DOHH2 (cell line): ENCODE measurements at regions not wholly inside any gene's neighbourhood (a gene's known extent, or its start where the extent isn't known, plus 50 kb on each side); places are given as distances from the start of the nearest gene placed in this dataset.

Experiments
- H3F3A ChIP-seq: fragments of 200-600 bp; sonication (generic), shearing (Covaris generic); 2 replicates; pipeline ENCODE4 v1.6.0; 2016; ENCODE audit warnings: antibody characterized with exemption, mild to moderate bottlenecking; ENCODE audit not compliant: control insufficient read depth, insufficient read depth
- H3K27ac ChIP-seq: fragments of 200-600 bp; sonication (generic); 2 replicates; pipeline ENCODE4 v1.5.1; 2014; ENCODE audit warnings: low read depth, mild to moderate bottlenecking, low read length, moderate library complexity
- H3K27me3 ChIP-seq: fragments of 200-600 bp; sonication (generic); 2 replicates; pipeline ENCODE4 v1.6.1; 2014; ENCODE audit warnings: mild to moderate bottlenecking, low read length, mixed read lengths; ENCODE audit not compliant: control insufficient read depth
- H3K36me3 ChIP-seq: fragments of 200-600 bp; sonication (generic); 2 replicates; pipeline ENCODE4 v1.6.1; 2014; ENCODE audit warnings: mild to moderate bottlenecking, low read length, moderate library complexity, mixed read lengths; ENCODE audit not compliant: control insufficient read depth
- H3K4me1 ChIP-seq: fragments of 200-600 bp; sonication (generic); 2 replicates; pipeline ENCODE4 v1.6.1; 2014; ENCODE audit warnings: mild to moderate bottlenecking, low read length, mixed read lengths; ENCODE audit not compliant: control insufficient read depth
- H3K4me2 ChIP-seq: fragments of 200-600 bp; sonication (generic); 2 replicates; pipeline ENCODE4 v1.6.0; 2014; ENCODE audit warnings: mild to moderate bottlenecking, low read length, moderate library complexity
- H3K4me3 ChIP-seq: fragments of 200-600 bp; sonication (generic); 2 replicates; pipeline ENCODE4 v1.5.1; 2014; ENCODE audit warnings: mild to moderate bottlenecking, low read length, mixed read lengths
- H3K79me2 ChIP-seq: fragments of 200-600 bp; sonication (generic); 2 replicates; pipeline ENCODE4 v1.6.1; 2014; ENCODE audit warnings: mild to moderate bottlenecking, low read length, mixed read lengths; ENCODE audit not compliant: control insufficient read depth
- H3K9me2 ChIP-seq: fragments of 200-600 bp; sonication (generic); replicated peaks from 2 replicates; pipeline ENCODE4 v1.6.1; 2014; ENCODE audit warnings: mild to moderate bottlenecking, low read length, mixed read lengths; ENCODE audit not compliant: control insufficient read depth
- H3K9me3 ChIP-seq: fragments of 200-600 bp; sonication (generic); 2 replicates; pipeline ENCODE4 v1.6.1; 2014; ENCODE audit warnings: antibody characterized with exemption, low read length, mixed read lengths; ENCODE audit not compliant: control insufficient read depth, insufficient read depth
- H4K20me1 ChIP-seq: fragments of 200-600 bp; sonication (generic); 2 replicates; pipeline ENCODE4 v1.6.0; 2014; ENCODE audit warnings: low read depth, mild to moderate bottlenecking, antibody characterized with exemption, low read length, moderate library complexity; ENCODE audit not compliant: control insufficient read depth, insufficient read depth
- EZH2phosphoT487 ChIP-seq: fragments of 200-600 bp; sonication (generic); IDR thresholded peaks from 2 replicates; pipeline ENCODE4 v1.6.1; 2017; ENCODE audit warnings: borderline replicate concordance, mild to moderate bottlenecking, antibody characterized with exemption, low read length, moderate library complexity, mixed read lengths
- TF ChIP-seq, protein P1 (sequence below): fragments of 200-600 bp; sonication (generic); IDR thresholded peaks from one replicate; pipeline ENCODE4 v1.5.1; 2014; ENCODE audit warnings: antibody characterized with exemption, mild to moderate bottlenecking, low read depth, low read length; ENCODE audit not compliant: poor library complexity, severe bottlenecking

- Histone ChIP-seq H3K4me2 (no peak overlapping the region), H4K20me1 (no peaks in the 10 kb centered on the region)
- TF ChIP-seq, protein P1, sequence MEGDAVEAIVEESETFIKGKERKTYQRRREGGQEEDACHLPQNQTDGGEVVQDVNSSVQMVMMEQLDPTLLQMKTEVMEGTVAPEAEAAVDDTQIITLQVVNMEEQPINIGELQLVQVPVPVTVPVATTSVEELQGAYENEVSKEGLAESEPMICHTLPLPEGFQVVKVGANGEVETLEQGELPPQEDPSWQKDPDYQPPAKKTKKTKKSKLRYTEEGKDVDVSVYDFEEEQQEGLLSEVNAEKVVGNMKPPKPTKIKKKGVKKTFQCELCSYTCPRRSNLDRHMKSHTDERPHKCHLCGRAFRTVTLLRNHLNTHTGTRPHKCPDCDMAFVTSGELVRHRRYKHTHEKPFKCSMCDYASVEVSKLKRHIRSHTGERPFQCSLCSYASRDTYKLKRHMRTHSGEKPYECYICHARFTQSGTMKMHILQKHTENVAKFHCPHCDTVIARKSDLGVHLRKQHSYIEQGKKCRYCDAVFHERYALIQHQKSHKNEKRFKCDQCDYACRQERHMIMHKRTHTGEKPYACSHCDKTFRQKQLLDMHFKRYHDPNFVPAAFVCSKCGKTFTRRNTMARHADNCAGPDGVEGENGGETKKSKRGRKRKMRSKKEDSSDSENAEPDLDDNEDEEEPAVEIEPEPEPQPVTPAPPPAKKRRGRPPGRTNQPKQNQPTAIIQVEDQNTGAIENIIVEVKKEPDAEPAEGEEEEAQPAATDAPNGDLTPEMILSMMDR: no peak
- TF ChIP-seq EZH2phosphoT487: no peak
Measured at GRCh38 chr6:62479697-62480220, 193.7 kb upstream of the KHDRBS2 start.

DNA sequence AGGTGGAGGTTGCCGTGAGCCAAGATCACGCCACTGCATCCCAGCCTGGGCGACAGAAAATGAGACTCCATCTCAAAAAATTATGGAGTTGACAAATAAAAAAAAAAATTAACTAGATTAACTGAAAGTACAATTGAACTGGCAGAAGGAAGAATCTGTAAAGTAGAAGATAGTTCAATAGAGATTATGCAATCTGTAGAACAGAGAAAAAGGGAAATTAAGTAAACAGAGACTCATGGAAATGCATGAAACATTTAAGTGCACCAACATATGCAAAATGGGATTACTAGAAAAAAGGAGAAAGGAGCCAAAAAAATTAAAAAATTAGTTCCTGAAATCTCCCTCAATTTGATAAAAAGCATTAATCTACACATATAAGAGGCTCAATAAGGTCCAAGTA is 188.8 kb upstream of the KHDRBS2 start:
- no peaks in the 10 kb centered on the region for H3K9me2 ChIP-seq
- no peaks in the 10 kb centered on the region for H3K79me2 ChIP-seq
- H3K27me3 ChIP-seq: no peaks in the 10 kb centered on the region
- H3K36me3 ChIP-seq: no peaks in the 10 kb centered on the region
- TF ChIP-seq EZH2phosphoT487: no peak
- TF ChIP-seq, protein P1: no peak
- H3K27ac ChIP-seq: no peak overlapping the region
- no peaks in the 10 kb centered on the region for H4K20me1 ChIP-seq
- H3F3A ChIP-seq: no peaks in the 10 kb centered on the region
- H3K4me1 ChIP-seq: no peaks in the 10 kb centered on the region
- H3K9me3 ChIP-seq: no peaks in the 10 kb centered on the region
- H3K4me2 ChIP-seq: no peak overlapping the region
- no peak overlapping the region for H3K4me3 ChIP-seq

More at GRCh38 chr6:62479697-62480220, 193.7 kb upstream of the KHDRBS2 start:
- Histone ChIP-seq H3K9me2 (no peaks in the 10 kb centered on the region), H3K79me2 (no peaks in the 10 kb centered on the region), H3K4me3 (no peak overlapping the region), H3K36me3 (no peaks in the 10 kb centered on the region), H3K9me3 (no peaks in the 10 kb centered on the region), H3K27me3 (no peaks in the 10 kb centered on the region), H3F3A (no peaks in the 10 kb centered on the region), H3K4me1 (no peaks in the 10 kb centered on the region), H3K27ac (no peak overlapping the region)

DNA sequence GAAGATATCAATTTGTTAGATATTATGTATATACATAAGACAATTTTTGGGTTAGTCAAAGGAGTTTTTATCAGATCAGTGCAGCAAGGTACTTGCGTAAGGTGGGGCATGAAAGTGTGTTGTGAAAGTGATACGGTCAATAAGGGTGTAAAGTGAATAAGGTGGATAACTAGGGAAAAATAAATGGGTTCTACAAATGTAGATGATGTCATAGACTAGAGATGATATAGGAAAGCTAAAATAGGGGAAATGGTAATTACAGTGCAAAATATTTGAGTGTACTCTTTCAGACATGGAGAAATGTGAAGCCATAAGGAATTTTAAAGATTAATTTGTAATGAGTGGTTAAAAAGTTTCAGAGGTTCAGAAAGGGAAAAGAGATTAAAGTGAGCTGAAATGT is 180.6 kb upstream of the KHDRBS2 start:
- no peak for TF ChIP-seq EZH2phosphoT487
- TF ChIP-seq, protein P1: no peak
- no peaks in the 10 kb centered on the region for H3K79me2 ChIP-seq

DNA sequence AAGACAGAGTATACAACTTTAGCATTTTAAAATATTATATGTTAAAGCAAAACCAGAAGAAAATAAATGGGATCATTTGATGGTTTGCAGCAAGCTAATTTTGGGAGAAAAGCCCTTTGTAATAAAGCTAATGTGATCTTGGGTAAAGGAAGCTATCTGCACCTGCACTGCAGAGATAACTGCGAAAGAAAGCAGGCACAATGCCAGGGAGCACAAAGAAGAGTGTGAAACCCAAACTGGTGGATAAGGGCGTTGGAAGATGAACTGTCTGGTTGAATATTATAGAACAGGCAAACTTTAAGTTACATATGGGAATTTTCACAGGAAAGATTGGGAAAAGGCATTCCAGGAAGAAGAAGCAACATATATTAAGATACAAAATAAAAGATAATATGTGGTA is 179.2 kb upstream of the KHDRBS2 start:
- H3K36me3 ChIP-seq: no peaks in the 10 kb centered on the region
- H4K20me1 ChIP-seq: no peaks in the 10 kb centered on the region
- no peak overlapping the region for H3K4me2 ChIP-seq
- H3K79me2 ChIP-seq: no peaks in the 10 kb centered on the region
- TF ChIP-seq, protein P1: no peak
- TF ChIP-seq EZH2phosphoT487: no peak
- no peaks in the 10 kb centered on the region for H3K9me3 ChIP-seq
- no peaks in the 10 kb centered on the region for H3K27me3 ChIP-seq
- H3K4me1 ChIP-seq: no peaks in the 10 kb centered on the region
- no peaks in the 10 kb centered on the region for H3K9me2 ChIP-seq
- no peak overlapping the region for H3K4me3 ChIP-seq
- H3K27ac ChIP-seq: no peak overlapping the region
- no peaks in the 10 kb centered on the region for H3F3A ChIP-seq

More for the DNA sequence above, 180.6 kb upstream of the KHDRBS2 start:
- H3K4me3 ChIP-seq: no peak overlapping the region
- H3K27ac ChIP-seq: no peak overlapping the region
- no peaks in the 10 kb centered on the region for H3K9me2 ChIP-seq
- H3K4me1 ChIP-seq: no peaks in the 10 kb centered on the region
- no peaks in the 10 kb centered on the region for H3K36me3 ChIP-seq
- H3K9me3 ChIP-seq: no peaks in the 10 kb centered on the region
- no peaks in the 10 kb centered on the region for H3F3A ChIP-seq
- no peaks in the 10 kb centered on the region for H4K20me1 ChIP-seq
- H3K4me2 ChIP-seq: no peak overlapping the region
- no peaks in the 10 kb centered on the region for H3K27me3 ChIP-seq
